Kidney (tissue), 13 donors: ENCODE measurements at regions not wholly inside any gene's neighbourhood (a gene's known extent, or its start where the extent isn't known, plus 50 kb on each side); places are given as distances from the start of the nearest gene placed in this dataset.

ENCODE experiments used
- DNase-seq, 5 donors: peaks; one replicate each; pipeline ENCODE4 v3.0.0-alpha.2; 2013 to 2020
- FAIRE-seq: peaks from 2 replicates; lab custom pipeline; 2012; peaks lifted over from hg19 to GRCh38; lab: Jason Lieb, UNC
- H3K27ac ChIP-seq, 2 donors: one replicate each; pipeline ENCODE4 v1.7.0; 2013; ENCODE audit warnings: low read depth in 2 of 2, low read length in 2 of 2, inconsistent platforms in 1 of 2
- H3K27me3 ChIP-seq: one replicate; pipeline ENCODE4 v1.7.1; 2013; ENCODE audit warnings: low read length, inconsistent platforms; ENCODE audit not compliant: control insufficient read depth, insufficient read depth
- H3K36me3 ChIP-seq, 3 donors: one replicate each; pipeline versions ENCODE4 v1.7.0 to v1.7.1; 2013; ENCODE audit warnings: low read length in 3 of 3, control low read depth in 1 of 3, inconsistent platforms in 1 of 3; ENCODE audit not compliant: insufficient read depth in 3 of 3, control insufficient read depth in 2 of 3
- H3K4me1 ChIP-seq, 3 donors: one replicate each; pipeline versions ENCODE4 v1.7.0 to v1.7.1; 2013; ENCODE audit warnings: low read length in 3 of 3, inconsistent platforms in 1 of 3, low read depth in 1 of 3; ENCODE audit not compliant: control insufficient read depth in 2 of 3, insufficient read depth in 2 of 3
- H3K4me3 ChIP-seq, 3 donors: one replicate each; pipeline versions ENCODE4 v1.7.0 to v1.8.1; 2013; ENCODE audit warnings: low read length in 3 of 3, control low read depth in 1 of 3, inconsistent platforms in 1 of 3
- H3K9ac ChIP-seq, 3 donors: one replicate each; pipeline versions ENCODE4 v1.7.0 to v1.7.1; 2013; ENCODE audit warnings: low read length in 3 of 3, control low read depth in 1 of 3, inconsistent platforms in 1 of 3
- H3K9me3 ChIP-seq, 3 donors: one replicate each; pipeline versions ENCODE4 v1.7.0 to v1.7.1; 2013; ENCODE audit warnings: low read length in 3 of 3, control low read depth in 1 of 3, inconsistent platforms in 1 of 3; ENCODE audit not compliant: control insufficient read depth in 2 of 3, insufficient read depth in 1 of 3
- CTCF ChIP-seq: IDR thresholded peaks from 3 replicates; pipeline ENCODE4 v1.5.1; 2012; ENCODE audit warnings: mild to moderate bottlenecking, moderate library complexity, borderline replicate concordance; ENCODE audit not compliant: insufficient read depth; ENCODE audit errors: extremely low read depth
- intact Hi-C: fragments of 100-400 bp; cut with DNase I; formaldehyde crosslinking; loops from one replicate; pipeline ENCODE4 v1.11.1; 2022
- donor health status: control.
- donor health status: control.
- donor health status: control.
- donor health status: control.
- donor health status: control.
- donor health status: DM: yes; HTN: yes; CAD: no.
- donor health status: Normal renal cell carcinoma (clear cell type).

GRCh38 chr2:48169141-48169592 lies 145.3 kb upstream of the FOXN2 start:
- intact Hi-C loops: no loop called here
- Histone ChIP-seq H3K4me3 (no peak overlapping the region), H3K27ac (no peak overlapping the region)

GRCh38 chr2:48170281-48170680 lies 144.2 kb upstream of the FOXN2 start:
- FAIRE-seq (no peak), DNase-seq (no peak)
- H3K36me3 ChIP-seq: no peaks in the 10 kb centered on the region
- H3K27ac ChIP-seq: no peak overlapping the region
- H3K9me3 ChIP-seq: no peaks in the 10 kb centered on the region
- H3K4me1 ChIP-seq: no peaks in the 10 kb centered on the region
- intact Hi-C loops: no loop called here
- no peaks in the 10 kb centered on the region for H3K27me3 ChIP-seq
- H3K4me3 ChIP-seq: no peak overlapping the region
- no peak overlapping the region for H3K9ac ChIP-seq
- TF ChIP-seq CTCF: no peak

More at GRCh38 chr2:48169141-48169592, 145.3 kb upstream of the FOXN2 start:
- TF ChIP-seq CTCF: no peak
- no peak overlapping the region for H3K9ac ChIP-seq
- H3K4me1 ChIP-seq: no peaks in the 10 kb centered on the region
- DNase-seq (no peak), FAIRE-seq (no peak)
- no peaks in the 10 kb centered on the region for H3K9me3 ChIP-seq
- H3K27me3 ChIP-seq: no peaks in the 10 kb centered on the region
- H3K36me3 ChIP-seq: no peaks in the 10 kb centered on the region

DNA sequence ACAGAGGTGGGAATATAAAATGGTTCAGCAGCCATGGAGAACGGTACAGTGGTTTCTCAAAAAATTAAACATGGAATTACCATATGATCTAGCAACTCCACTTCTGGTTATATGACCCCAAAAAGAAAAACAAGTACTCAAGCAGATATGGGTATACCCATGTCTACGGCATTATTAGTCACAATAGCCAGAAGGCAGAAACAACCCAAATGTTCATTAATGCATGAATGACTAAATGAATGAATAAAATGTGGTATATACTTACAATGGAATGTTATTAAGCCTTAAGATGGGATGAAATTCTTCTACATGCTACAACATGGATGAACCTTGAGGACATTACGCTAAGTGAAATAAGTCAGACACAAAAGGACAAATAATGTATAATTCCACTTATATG lies 141.3 kb upstream of the FOXN2 start:
- Histone ChIP-seq H3K9me3 (no peaks in the 10 kb centered on the region), H3K36me3 (no peaks in the 10 kb centered on the region), H3K4me3 (no peak overlapping the region), H3K4me1 (no peaks in the 10 kb centered on the region), H3K27ac (no peak overlapping the region), H3K27me3 (no peaks in the 10 kb centered on the region), H3K9ac (no peak overlapping the region)
- intact Hi-C loops: no loop called here
- no peak for FAIRE-seq
- TF ChIP-seq CTCF: no peak
- no peak for DNase-seq

- intact Hi-C loops: no loop called here
- FAIRE-seq (no peak), DNase-seq (no peak)
- H3K27ac ChIP-seq: no peak overlapping the region
- H3K4me1 ChIP-seq: no peaks in the 10 kb centered on the region
- no peak overlapping the region for H3K9ac ChIP-seq
- H3K36me3 ChIP-seq: no peaks in the 10 kb centered on the region
- H3K9me3 ChIP-seq: no peaks in the 10 kb centered on the region
- no peaks in the 10 kb centered on the region for H3K27me3 ChIP-seq
- H3K4me3 ChIP-seq: no peak overlapping the region
- TF ChIP-seq CTCF: no peak
Measured at GRCh38 chr2:48174503-48174902, 140.0 kb upstream of the FOXN2 start.
